ENCODE measurements at regions not wholly inside any gene's neighbourhood (a gene's known extent, or its start where the extent isn't known, plus 50 kb on each side); places are given as distances from the start of the nearest gene placed in this dataset.

- TF ChIP-seq CHD1 (IDR thresholded peaks at IDR 0.05; ENCODE audit: low read depth, low read length) (no peak), USF1 (IDR thresholded peaks at IDR 0.05; ENCODE audit: borderline replicate concordance, extremely low read length, insufficient read depth, low read depth, low read length) (no peak), SUPT20H (IDR thresholded peaks at IDR 0.05; ENCODE audit: borderline replicate concordance, control insufficient read depth, low read depth, low read length) (no peak), REST (IDR thresholded peaks at IDR 0.05; ENCODE audit: low read depth, low read length) (no peak), LARP7 (IDR thresholded peaks at IDR 0.05) (no peak)
Observed at GRCh38 chr18:37963837-37964236, 398.2 kb upstream of the CELF4 start (continued).

- Histone ChIP-seq H3K4me3 (no peak overlapping the region), H3K27me3 (replicated peaks in 1 of 2; ENCODE audit: control insufficient read depth in 2 of 2, insufficient read depth in 2 of 2, low read length in 1 of 2) (no peaks in the 10 kb centered on the region), H3K27ac (ENCODE audit: control insufficient read depth, insufficient read depth) (no peak overlapping the region), H3K9ac (ENCODE audit: control insufficient read depth, insufficient read depth, low read length) (no peak overlapping the region), H4K20me1 (ENCODE audit: control insufficient read depth, insufficient read depth) (no peaks in the 10 kb centered on the region), H2AFZ (ENCODE audit: control insufficient read depth, low read depth, low read length) (no peak overlapping the region), H3K4me1 (ENCODE audit: control insufficient read depth, insufficient read depth, low read length) (no peaks in the 10 kb centered on the region), H3K4me2 (ENCODE audit: control insufficient read depth, insufficient read depth) (no peak overlapping the region), H3K36me3 (ENCODE audit: control insufficient read depth in 2 of 2, insufficient read depth in 2 of 2, low read length in 1 of 2) (no peaks in the 10 kb centered on the region), H3K9me3 (replicated peaks; ENCODE audit: control insufficient read depth, insufficient read depth, low read length) (no peaks in the 10 kb centered on the region), H3K79me2 (ENCODE audit: control insufficient read depth, insufficient read depth, low read length) (no peaks in the 10 kb centered on the region)
- ChIA-PET CTCF (no interaction called here), POLR2A (no interaction called here), SMC1A (ENCODE audit: uncharacterized antibody, unreplicated experiment) (no interaction called here), RAD21 (ENCODE audit: unreplicated experiment) (no interaction called here)
- FAIRE-seq (no peak), ATAC-seq (no peak), DNase-seq (ENCODE audit: low read depth, low spot score) (no peak)
- intact Hi-C loops (cut with micrococcal nuclease; ENCODE audit: unreplicated experiment) (no loop called here), in situ Hi-C loops (cut with MboI) (no loop called here)
- no TSS peak for BruUV-seq (replicated peaks)
- WGBS (ENCODE audit: insufficient coverage, insufficient replicate concordance, low lambda C conversion rate, missing lambda C conversion rate), result 2% methylated on average over 9 of the region's 9 CpGs
- no peak for TF ChIP-seq HDAC6 (IDR thresholded peaks at IDR 0.05; ENCODE audit: unreplicated experiment)
- no peak for TF ChIP-seq ZBTB33 (IDR thresholded peaks at IDR 0.05)
- no peak for TF ChIP-seq SKIL (IDR thresholded peaks at IDR 0.05; ENCODE audit: low read depth, poor library complexity, severe bottlenecking)
- no peak for TF ChIP-seq MAX (IDR thresholded peaks at IDR 0.05; ENCODE audit: low read depth, low read length)
- TF ChIP-seq CEBPB (IDR thresholded peaks at IDR 0.05; ENCODE audit: borderline replicate concordance in 1 of 2, low read depth in 2 of 2, low read length in 2 of 2), result no peak
- TF ChIP-seq ATF7 (IDR thresholded peaks at IDR 0.05; ENCODE audit: low read depth), result no peak
- TF ChIP-seq LARP7 (IDR thresholded peaks at IDR 0.05), result no peak
- TF ChIP-seq FOS (IDR thresholded peaks at IDR 0.05; ENCODE audit: borderline replicate concordance, extremely low read depth, insufficient read length), result no peak
- TF ChIP-seq NR2F1 (conservative IDR thresholded peaks at IDR 0.05), result no peak
Observed at GRCh38 chr18:37962316-37962966, 396.8 kb upstream of the CELF4 start.

All from GM12878 (cell line).